H1 (cell line): ENCODE measurements at regions not wholly inside any gene's neighbourhood (a gene's known extent, or its start where the extent isn't known, plus 50 kb on each side); places are given as distances from the start of the nearest gene placed in this dataset.

ENCODE experiments used
- CTCF ChIA-PET: fragments of 300-600 bp; sonication (Branson Sonifier 250); formaldehyde crosslinking; loops from one replicate; lab custom pipeline; 2021; ENCODE audit not compliant: partially characterized antibody; lab: Charles Lee
- POLR2A ChIA-PET: fragments of 300-600 bp; sonication (Branson Sonifier 250); formaldehyde crosslinking; loops from one replicate; lab custom pipeline; 2021; ENCODE audit warnings: inconsistent platforms; ENCODE audit not compliant: partially characterized antibody; lab: Charles Lee
- DNase-seq, 2 experiments: peaks; one replicate each; pipeline versions ENCODE4 v3.0.0 to v3.0.0-alpha.2; 2010 to 2022; ENCODE audit warnings: low spot score in 2 of 2, low read depth in 1 of 2, mixed read lengths in 1 of 2
- FAIRE-seq: peaks from 2 replicates; lab custom pipeline; 2011; peaks lifted over from hg19 to GRCh38; lab: Jason Lieb, UNC
- H2AFZ ChIP-seq: 2 replicates; pipeline ENCODE4 v1.8.1; 2012; ENCODE audit warnings: low read length, inconsistent platforms
- H2AK5ac ChIP-seq: 2 replicates; pipeline ENCODE4 v1.6.1; 2013; ENCODE audit warnings: low read depth, low read length
- H2BK120ac ChIP-seq: replicated peaks from 2 replicates; pipeline ENCODE3; 2013; ENCODE audit warnings: low read depth, low read length, inconsistent platforms
- H2BK12ac ChIP-seq: 2 replicates; pipeline ENCODE4 v1.6.1; 2013; ENCODE audit warnings: low read depth, low read length
- H2BK15ac ChIP-seq: 2 replicates; pipeline ENCODE4 v1.6.1; 2013; ENCODE audit warnings: low read length
- H2BK20ac ChIP-seq: 2 replicates; pipeline ENCODE4 v1.6.1; 2013; ENCODE audit warnings: low read length
- H2BK5ac ChIP-seq: 2 replicates; pipeline ENCODE4 v1.6.1; 2013; ENCODE audit warnings: low read depth, low read length
- H3K14ac ChIP-seq: 2 replicates; pipeline ENCODE4 v1.6.1; 2013; ENCODE audit warnings: inconsistent platforms; ENCODE audit not compliant: insufficient read length
- H3K18ac ChIP-seq: 2 replicates; pipeline ENCODE4 v1.6.1; 2013; ENCODE audit warnings: low read length; ENCODE audit errors: extremely low read depth
- H3K23ac ChIP-seq: 2 replicates; pipeline ENCODE4 v1.6.1; 2013; ENCODE audit warnings: inconsistent platforms; ENCODE audit not compliant: insufficient read length
- H3K23me2 ChIP-seq: 2 replicates; pipeline ENCODE4 v1.6.1; 2013; ENCODE audit warnings: low read depth, low read length
- H3K27ac ChIP-seq: 2 replicates; pipeline ENCODE4 v1.6.1; 2011; ENCODE audit warnings: low read depth, low read length, inconsistent platforms
- H3K27me3 ChIP-seq, 4 experiments: replicated peaks in 1 of 4; 1 replicate in 1 of 4; 2 replicates in 3 of 4; pipeline versions ENCODE4 v1.6.1 to v1.8.1; 2011 to 2013; ENCODE audit warnings: low read length in 3 of 4, mild to moderate bottlenecking in 3 of 4, inconsistent platforms in 2 of 4, mixed read lengths in 2 of 4, moderate library complexity in 1 of 4; ENCODE audit not compliant: control insufficient read depth in 3 of 4, insufficient read depth in 3 of 4; ENCODE audit errors: extremely low read depth in 1 of 4
- H3K36me3 ChIP-seq, 4 experiments: 2 replicates each; pipeline versions ENCODE4 v1.6.1 to v1.8.1; 2011 to 2013; ENCODE audit warnings: mild to moderate bottlenecking in 4 of 4, low read length in 3 of 4, moderate library complexity in 2 of 4, control low read depth in 1 of 4, inconsistent platforms in 1 of 4; ENCODE audit not compliant: insufficient read depth in 4 of 4, control insufficient read depth in 2 of 4
- H3K4ac ChIP-seq: replicated peaks from 2 replicates; pipeline ENCODE3; 2013; ENCODE audit warnings: low read length, low read depth, mixed read lengths, inconsistent platforms; ENCODE audit not compliant: insufficient read length
- H3K4me1 ChIP-seq, 4 experiments: replicated peaks in 1 of 4; 1 replicate in 1 of 4; 2 replicates in 3 of 4; pipeline versions ENCODE4 v1.6.1 to v1.8.1; 2011 to 2013; ENCODE audit warnings: low read length in 3 of 4, inconsistent platforms in 2 of 4, mixed read lengths in 1 of 4; ENCODE audit not compliant: insufficient read depth in 4 of 4, control insufficient read depth in 3 of 4
- H3K4me2 ChIP-seq, 2 experiments: 2 replicates each; pipeline versions ENCODE4 v1.6.1 to v1.8.1; 2011 to 2013; ENCODE audit warnings: low read depth in 2 of 2, low read length in 2 of 2, control low read depth in 1 of 2, inconsistent platforms in 1 of 2, mild to moderate bottlenecking in 1 of 2; ENCODE audit not compliant: insufficient read depth in 1 of 2
- H3K4me3 ChIP-seq, 4 experiments: fragments of 200-600, 300-600 bp in 1 of 4; sonication (generic), shearing (Covaris generic), sonication (Bioruptor Twin) in 1 of 4; 2 replicates each; pipeline versions ENCODE4 v1.5.1 to v1.8.1; 2011 to 2016; ENCODE audit warnings: low read length in 4 of 4, low read depth in 3 of 4, control low read depth in 2 of 4, inconsistent platforms in 2 of 4, mild to moderate bottlenecking in 2 of 4, mixed read lengths in 1 of 4, moderate library complexity in 1 of 4; ENCODE audit not compliant: insufficient read depth in 2 of 4; ENCODE audit errors: extremely low read depth in 1 of 4
- H3K56ac ChIP-seq: replicated peaks from 2 replicates; pipeline ENCODE3; 2013; ENCODE audit warnings: low read depth, mild to moderate bottlenecking, mixed read lengths, low read length, inconsistent platforms; ENCODE audit not compliant: insufficient read length
- H3K79me1 ChIP-seq: 2 replicates; pipeline ENCODE4 v1.6.1; 2013; ENCODE audit warnings: low read depth, low read length, control low read depth
- H3K79me2 ChIP-seq, 2 experiments: 2 replicates each; pipeline versions ENCODE4 v1.6.1 to v1.8.1; 2012 to 2013; ENCODE audit warnings: low read length in 2 of 2, mild to moderate bottlenecking in 2 of 2, inconsistent platforms in 1 of 2; ENCODE audit not compliant: insufficient read depth in 2 of 2, control insufficient read depth in 1 of 2
- H3K9ac ChIP-seq, 4 experiments: replicated peaks in 1 of 4; 1 replicate in 1 of 4; 2 replicates in 3 of 4; pipeline versions ENCODE4 v1.6.1 to v1.8.1; 2011 to 2013; ENCODE audit warnings: low read depth in 3 of 4, low read length in 3 of 4, control low read depth in 2 of 4, mild to moderate bottlenecking in 2 of 4, moderate library complexity in 2 of 4, inconsistent platforms in 1 of 4; ENCODE audit errors: extremely low read depth in 1 of 4
- H3K9me3 ChIP-seq, 2 experiments: 2 replicates each; pipeline versions ENCODE4 v1.6.1 to v1.8.1; 2012 to 2013; ENCODE audit warnings: mild to moderate bottlenecking in 2 of 2, moderate library complexity in 2 of 2, control low read depth in 1 of 2, inconsistent platforms in 1 of 2, low read depth in 1 of 2, low read length in 1 of 2, mixed read lengths in 1 of 2; ENCODE audit not compliant: insufficient read depth in 2 of 2
- H4K20me1 ChIP-seq, 2 experiments: replicated peaks in 1 of 2; 2 replicates each; pipeline versions ENCODE3 to v1.8.1; 2011 to 2013; ENCODE audit warnings: inconsistent platforms in 2 of 2, low read length in 2 of 2, mild to moderate bottlenecking in 1 of 2; ENCODE audit not compliant: insufficient read depth in 2 of 2, control insufficient read depth in 1 of 2
- H4K5ac ChIP-seq: 2 replicates; pipeline ENCODE4 v1.6.1; 2013; ENCODE audit warnings: low read length, low read depth, mixed read lengths, inconsistent platforms; ENCODE audit not compliant: insufficient read length
- H4K8ac ChIP-seq: 2 replicates; pipeline ENCODE4 v1.8.0; 2013; ENCODE audit warnings: mild to moderate bottlenecking, moderate library complexity, low read length, inconsistent platforms; ENCODE audit not compliant: insufficient read depth; ENCODE audit errors: extremely low read depth
- H4K91ac ChIP-seq: replicated peaks from 2 replicates; pipeline ENCODE3; 2013; ENCODE audit warnings: low read length, mixed read lengths, inconsistent platforms; ENCODE audit not compliant: insufficient read length
- CBX5 ChIP-seq: fragments of 300-800, 300-1000 bp; sonication (generic); IDR thresholded peaks from 2 replicates; pipeline ENCODE4 v1.7.1; 2016; ENCODE audit warnings: antibody characterized with exemption, low read length, low read depth
- CHD1 ChIP-seq: IDR thresholded peaks from 2 replicates; pipeline ENCODE4 v1.6.1; 2012; ENCODE audit warnings: low read depth, low read length, improper control_type of control experiment
- EZH2 ChIP-seq: fragments of 200-600 bp; sonication (generic); IDR thresholded peaks from 2 replicates; pipeline ENCODE4 v1.7.1; 2012; ENCODE audit warnings: low read depth, mild to moderate bottlenecking, moderate library complexity, low read length, inconsistent platforms; ENCODE audit not compliant: severe bottlenecking
- HDAC2 ChIP-seq, 2 experiments: fragments of 300-600 bp in 1 of 2; sonication (generic) in 1 of 2; IDR thresholded peaks; 2 replicates each; pipeline ENCODE4 v1.6.1; 2011 to 2012; ENCODE audit warnings: low read depth in 2 of 2, low read length in 2 of 2, mild to moderate bottlenecking in 2 of 2, moderate library complexity in 2 of 2, borderline replicate concordance in 1 of 2, inconsistent platforms in 1 of 2
- PHF8 ChIP-seq: fragments of 200-600 bp; sonication (generic); conservative IDR thresholded peaks from 2 replicates; pipeline ENCODE4 v1.7.1; 2012; ENCODE audit warnings: low read depth, mild to moderate bottlenecking, inconsistent platforms, low read length, moderate library complexity
- SP2 ChIP-seq: IDR thresholded peaks from 2 replicates; pipeline ENCODE4 v1.6.1; 2012; ENCODE audit warnings: mild to moderate bottlenecking, low read length, inconsistent platforms
- TAF1 ChIP-seq: IDR thresholded peaks from 2 replicates; pipeline ENCODE4 v1.6.1; 2011; ENCODE audit warnings: mild to moderate bottlenecking, low read depth, low read length
- TAF7 ChIP-seq: optimal IDR thresholded peaks from 2 replicates; pipeline ENCODE3; 2011; ENCODE audit warnings: low read depth, mild to moderate bottlenecking, inconsistent platforms, low read length, moderate library complexity, borderline replicate concordance
- WGBS, 2 experiments: shearing (Covaris generic) in 1 of 2; methylation state at CpG; one replicate each; pipeline versions ENCODE4 v1.1.6 to v1.1.7; 2013 to 2015; ENCODE audit warnings: low lambda C conversion rate in 2 of 2, mixed read lengths in 2 of 2, inconsistent platforms in 1 of 2, low coverage in 1 of 2, missing lambda C conversion rate in 1 of 2; ENCODE audit not compliant: insufficient replicate concordance in 2 of 2, insufficient coverage in 1 of 2, insufficient read length in 1 of 2; ENCODE audit errors: extremely low coverage in 1 of 2, missing lambda C conversion rate in 1 of 2; 5-methylcytosine and 5-hydroxymethylcytosine counted together

DNA sequence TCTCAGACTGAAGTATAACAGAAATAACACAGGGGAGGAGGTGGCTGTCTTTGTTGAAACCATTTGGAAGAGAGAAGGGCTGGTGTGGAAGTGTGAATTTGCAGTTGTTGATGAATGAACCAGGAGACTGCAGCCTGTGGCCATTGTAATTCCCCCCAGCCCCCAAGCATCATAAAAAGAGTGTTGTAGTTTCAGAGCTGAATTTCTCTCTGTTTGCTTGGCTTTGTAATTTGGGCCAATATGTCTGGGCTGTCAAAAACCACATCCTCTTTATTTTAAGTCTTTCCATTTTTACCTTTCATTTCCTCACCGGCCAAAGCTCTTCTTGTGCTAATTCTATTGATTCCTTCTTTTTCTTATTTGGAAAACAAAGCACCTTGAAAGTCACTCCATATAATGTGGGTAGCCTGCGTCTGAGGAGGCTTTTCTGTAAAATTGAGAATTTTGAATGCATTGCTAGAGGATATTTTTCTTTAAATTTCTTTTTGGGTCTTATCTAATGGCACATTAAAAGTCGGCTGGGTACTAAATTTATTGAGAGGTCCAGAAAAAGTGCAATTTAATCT, 383.3 kb downstream of the OSTF1 start:
- Histone ChIP-seq H3K56ac (no peak overlapping the region), H3K9me3 (no peaks in the 10 kb centered on the region), H3K18ac (no peak overlapping the region; the same call in 1 of the 2 replicates), H3K4ac (no peak overlapping the region), H3K4me3 (no peak overlapping the region; a peak in 1 of 8 replicates), H3K23ac (no peak overlapping the region), H3K23me2 (no peaks in the 10 kb centered on the region; the same call in 1 of the 2 replicates), H2AFZ (no peak overlapping the region), H3K27me3 (no peaks in the 10 kb centered on the region), H3K36me3 (no peaks in the 10 kb centered on the region), H3K27ac (no peak overlapping the region), H2BK120ac (no peak overlapping the region), H2BK5ac (peak overlapping the region; percentile 72; the same call in 1 of the 2 replicates), H4K91ac (no peak overlapping the region), H2BK12ac (no peak overlapping the region), H3K79me2 (no peaks in the 10 kb centered on the region), H2BK20ac (no peak overlapping the region; the same call in 1 of the 2 replicates), H3K9ac (no peak overlapping the region), H2AK5ac (no peak overlapping the region), H4K8ac (no peak overlapping the region), H4K5ac (no peak overlapping the region), H3K14ac (no peak overlapping the region), H3K4me2 (peak overlapping the region; percentile 36 to 48; a peak in 3 of 4 replicates), H4K20me1 (no peaks in the 10 kb centered on the region), H2BK15ac (no peak overlapping the region), H3K4me1 (peaks cover 0 to 20% (median 6%) of the 10 kb centered on the region in 4 experiments; a peak in 5 of 7 replicates), H3K79me1 (no peaks in the 10 kb centered on the region)
- no peak for FAIRE-seq
- no peak for TF ChIP-seq TAF1
- no peak for TF ChIP-seq TAF7
- TF ChIP-seq PHF8, result no peak
- TF ChIP-seq EZH2, result no peak
- TF ChIP-seq SP2, result no peak
- TF ChIP-seq HDAC2 (IDR thresholded peaks at IDR 0.05; ENCODE audit: borderline replicate concordance in 1 of 2, low read depth in 2 of 2, low read length in 2 of 2), result no peak
- no peak for TF ChIP-seq CHD1
- TF ChIP-seq CBX5, result no peak
- POLR2A ChIA-PET, result interaction anchor here (0.6 kb wide), 1 partner anchor 411 kb away, joined by 3 read pairs; no protein-coding TSS in a partner anchor
- 23% methylated on average over 3 of the region's 3 CpGs; no CpG with 5 or more reads in 1 of the 2 experiments for WGBS, 2 experiments
- DNase-seq, result peak in 1 of 2 experiments; percentile 5
- CTCF ChIA-PET, result interaction anchor here (1.1 to 2.3 kb wide), 2 partner anchors 8 to 10 kb away, joined by 4 to 10 read pairs; no protein-coding TSS in a partner anchor
